ENCODE measurements at regions not wholly inside any gene's neighbourhood (a gene's known extent, or its start where the extent isn't known, plus 50 kb on each side); places are given as distances from the start of the nearest gene placed in this dataset.

- Histone ChIP-seq H2BK15ac (ENCODE audit: low read length) (no peak overlapping the region), H3K56ac (replicated peaks; ENCODE audit: insufficient read length, low read depth, low read length) (no peak overlapping the region), H4K8ac (ENCODE audit: extremely low read depth, insufficient read depth, low read length) (no peak overlapping the region), H4K5ac (ENCODE audit: insufficient read length, low read depth, low read length) (no peak overlapping the region), H3K4me1 (replicated peaks in 1 of 4; ENCODE audit: control insufficient read depth in 3 of 4, insufficient read depth in 4 of 4, low read length in 3 of 4) (no peaks in the 10 kb centered on the region), H4K91ac (replicated peaks; ENCODE audit: insufficient read length, low read length) (no peak overlapping the region), H3K4me3 (ENCODE audit: extremely low read depth in 1 of 4, insufficient read depth in 2 of 4, low read depth in 3 of 4, low read length in 4 of 4) (no peak overlapping the region), H3K9me3 (ENCODE audit: insufficient read depth in 2 of 2, low read depth in 1 of 2, low read length in 1 of 2) (peaks cover 0 to 3% of the 10 kb centered on the region in 2 experiments; a peak in 2 of 4 replicates), H3K27ac (ENCODE audit: low read depth, low read length) (no peak overlapping the region), H2AK5ac (ENCODE audit: low read depth, low read length) (no peak overlapping the region), H3K9ac (replicated peaks in 1 of 4; ENCODE audit: extremely low read depth in 1 of 4, low read depth in 3 of 4, low read length in 3 of 4) (no peak overlapping the region), H3K27me3 (replicated peaks in 1 of 4; ENCODE audit: control insufficient read depth in 3 of 4, extremely low read depth in 1 of 4, insufficient read depth in 3 of 4, low read length in 3 of 4) (no peaks in the 10 kb centered on the region), H3K23me2 (ENCODE audit: low read depth, low read length) (no peaks in the 10 kb centered on the region), H2AFZ (ENCODE audit: low read length) (no peak overlapping the region), H3K79me2 (ENCODE audit: control insufficient read depth in 1 of 2, insufficient read depth in 2 of 2, low read length in 2 of 2) (no peaks in the 10 kb centered on the region), H3K36me3 (ENCODE audit: control insufficient read depth in 2 of 4, insufficient read depth in 4 of 4, low read length in 3 of 4) (no peaks in the 10 kb centered on the region), H3K14ac (ENCODE audit: insufficient read length) (no peak overlapping the region), H3K18ac (ENCODE audit: extremely low read depth, low read length) (no peak overlapping the region), H2BK20ac (ENCODE audit: low read length) (0 out of 2 replicates have a peak overlapping the region, but pooled peaks have one; percentile 25), H2BK5ac (ENCODE audit: low read depth, low read length) (no peak overlapping the region), H2BK12ac (ENCODE audit: low read depth, low read length) (no peak overlapping the region), H2BK120ac (replicated peaks; ENCODE audit: low read depth, low read length) (no peak overlapping the region), H4K20me1 (replicated peaks in 1 of 2; ENCODE audit: control insufficient read depth in 1 of 2, insufficient read depth in 2 of 2, low read length in 2 of 2) (no peaks in the 10 kb centered on the region), H3K79me1 (ENCODE audit: low read depth, low read length) (no peaks in the 10 kb centered on the region), H3K23ac (ENCODE audit: insufficient read length) (no peak overlapping the region), H3K4me2 (ENCODE audit: insufficient read depth in 1 of 2, low read depth in 2 of 2, low read length in 2 of 2) (no peak overlapping the region), H3K4ac (replicated peaks; ENCODE audit: insufficient read length, low read depth, low read length) (no peak overlapping the region)
- DNase-seq (ENCODE audit: low read depth in 1 of 2, low spot score in 2 of 2) = no peak
- no peak for FAIRE-seq
- ChIA-PET POLR2A (ENCODE audit: partially characterized antibody) (no interaction called here), CTCF (ENCODE audit: partially characterized antibody) (interaction anchor here (0.7 kb wide), 1 partner anchor 12 kb away, joined by 3 read pairs; no protein-coding TSS in a partner anchor)
- 100% methylated on average over 1 of the region's 1 CpG; no CpG with 5 or more reads in 1 of the 2 experiments for WGBS, 2 experiments (ENCODE audit: extremely low coverage in 1 of 2, insufficient coverage in 1 of 2, insufficient read length in 1 of 2, insufficient replicate concordance in 2 of 2, low coverage in 1 of 2, low lambda C conversion rate in 2 of 2, missing lambda C conversion rate in 1 of 2)
- TF ChIP-seq EGR1 (IDR thresholded peaks at IDR 0.05; ENCODE audit: borderline replicate concordance, low read depth, low read length) (no peak), KDM4A (IDR thresholded peaks at IDR 0.05; ENCODE audit: low read depth, low read length, severe bottlenecking) (no peak), KDM1A (IDR thresholded peaks at IDR 0.05; ENCODE audit: borderline replicate concordance, low read length) (no peak), RFX5 (IDR thresholded peaks at IDR 0.05; ENCODE audit: borderline replicate concordance, low read depth, low read length) (no peak), GTF2F1 (IDR thresholded peaks at IDR 0.05; ENCODE audit: borderline replicate concordance, low read depth, low read length) (no peak), SAP30 (IDR thresholded peaks at IDR 0.05; ENCODE audit: insufficient read depth, insufficient replicate concordance, low read length) (no peak), CBX8 (IDR thresholded peaks at IDR 0.05; ENCODE audit: borderline replicate concordance, low read depth, low read length) (no peak), SIN3A (conservative IDR thresholded peaks at IDR 0.05 in 1 of 2, IDR thresholded peaks at IDR 0.05 in 1 of 2; ENCODE audit: low read depth in 1 of 2, low read length in 2 of 2) (no peak), MAFK (IDR thresholded peaks at IDR 0.05; ENCODE audit: low read depth, low read length) (no peak), CHD2 (IDR thresholded peaks at IDR 0.05; ENCODE audit: low read length) (no peak), CHD1 (IDR thresholded peaks at IDR 0.05; ENCODE audit: low read depth, low read length) (no peak), TAF7 (optimal IDR thresholded peaks at IDR 0.05; ENCODE audit: borderline replicate concordance, low read depth, low read length) (no peak), CEBPB (IDR thresholded peaks at IDR 0.05; ENCODE audit: low read depth, low read length) (no peak), BCL11A (IDR thresholded peaks at IDR 0.05; ENCODE audit: low read depth in 2 of 2, low read length in 2 of 2) (no peak), SUZ12 (IDR thresholded peaks at IDR 0.05; ENCODE audit: low read length) (no peak)
Measured at GRCh38 chr5:124124711-124125229, 612.8 kb downstream of the CSNK1G3 start.

All from H1 (cell line).